GM23338 (cell line): ENCODE measurements at regions not wholly inside any gene's neighbourhood (a gene's known extent, or its start where the extent isn't known, plus 50 kb on each side); places are given as distances from the start of the nearest gene placed in this dataset.

ENCODE experiments used
- ATAC-seq: fragments of 200-7000 bp; cut with Tn5 transposase; 3 replicates; pipeline ENCODE4 v1.9.1; 2020
- DNase-seq: peaks from one replicate; pipeline ENCODE4 v3.0.0-alpha.2; 2015; ENCODE audit warnings: low spot score
- H2AFZ ChIP-seq: fragments of 200-600 bp; sonication (generic); 2 replicates; pipeline ENCODE4 v1.8.0; 2016; ENCODE audit warnings: antibody characterized with exemption, mild to moderate bottlenecking, moderate library complexity
- H3F3A ChIP-seq: fragments of 200-600 bp; sonication (generic); replicated peaks from 2 replicates; pipeline ENCODE4 v1.8.0; 2017; ENCODE audit warnings: antibody characterized with exemption, mixed run types, low read depth
- H3K27ac ChIP-seq: fragments of 200-600 bp; sonication (generic); 2 replicates; pipeline ENCODE4 v1.6.1; 2016; ENCODE audit warnings: low read depth
- H3K27me3 ChIP-seq: fragments of 200-600 bp; sonication (generic); 2 replicates; pipeline ENCODE4 v1.8.0; 2016; ENCODE audit warnings: mild to moderate bottlenecking, mixed run types, moderate library complexity; ENCODE audit not compliant: insufficient read depth
- H3K36me3 ChIP-seq: fragments of 200-600 bp; sonication (generic); 2 replicates; pipeline ENCODE4 v1.8.0; 2016; ENCODE audit warnings: mild to moderate bottlenecking; ENCODE audit not compliant: insufficient read depth
- H3K4me1 ChIP-seq: fragments of 200-600 bp; sonication (generic); 2 replicates; pipeline ENCODE4 v1.8.0; 2016; ENCODE audit warnings: mild to moderate bottlenecking, moderate library complexity; ENCODE audit not compliant: insufficient read depth
- H3K4me2 ChIP-seq: fragments of 200-600 bp; sonication (generic); 2 replicates; pipeline ENCODE4 v1.7.1; 2017; ENCODE audit warnings: mixed run types
- H3K4me3 ChIP-seq: fragments of 200-600 bp; sonication (generic); 2 replicates; pipeline ENCODE4 v1.6.1; 2016; ENCODE audit warnings: mixed run types
- H3K79me2 ChIP-seq: fragments of 200-600 bp; sonication (generic); replicated peaks from 2 replicates; pipeline ENCODE4 v1.8.0; 2017; ENCODE audit warnings: mild to moderate bottlenecking; ENCODE audit not compliant: insufficient read depth
- H3K9me2 ChIP-seq: fragments of 200-600 bp; sonication (generic); 2 replicates; pipeline ENCODE4 v1.8.0; 2017; ENCODE audit not compliant: insufficient read depth
- H4K20me1 ChIP-seq: fragments of 200-600 bp; sonication (generic); replicated peaks from 2 replicates; pipeline ENCODE4 v1.8.0; 2017; ENCODE audit warnings: mild to moderate bottlenecking; ENCODE audit not compliant: insufficient read depth
- H3K27ac Mint-ChIP-seq: 2 replicates; pipeline ENCODE4 v1.8.0; 2020; ENCODE audit warnings: inconsistent platforms, mild to moderate bottlenecking, moderate library complexity, mixed read lengths
- H3K27me3 Mint-ChIP-seq: 3 replicates; pipeline ENCODE4 v1.8.0; 2022; ENCODE audit warnings: low read depth, mild to moderate bottlenecking, moderate library complexity, mixed read lengths, inconsistent platforms; ENCODE audit not compliant: insufficient read depth, poor library complexity
- H3K36me3 Mint-ChIP-seq: 3 replicates; pipeline ENCODE4 v1.8.0; 2021; ENCODE audit warnings: low read depth, mild to moderate bottlenecking, inconsistent platforms, moderate library complexity, mixed read lengths
- H3K4me1 Mint-ChIP-seq: 3 replicates; pipeline ENCODE4 v1.8.0; 2020; ENCODE audit warnings: mild to moderate bottlenecking, inconsistent platforms, mixed read lengths
- H3K4me3 Mint-ChIP-seq: 3 replicates; pipeline ENCODE4 v1.8.0; 2021; ENCODE audit warnings: moderate library complexity, mild to moderate bottlenecking, inconsistent platforms, mixed read lengths
- H3K9me3 Mint-ChIP-seq: 3 replicates; pipeline ENCODE4 v1.8.0; 2020; ENCODE audit warnings: moderate library complexity, mild to moderate bottlenecking, inconsistent platforms, mixed read lengths
- CREB1 ChIP-seq: fragments of 250-450 bp; sonication (Bioruptor Pico); IDR thresholded peaks from 2 replicates; pipeline ENCODE4 v1.5.0; 2020; ENCODE audit warnings: low read depth, mild to moderate bottlenecking, moderate library complexity
- EZH2 ChIP-seq: fragments of 200-600 bp; sonication (generic); IDR thresholded peaks from one replicate; pipeline ENCODE4 v1.8.0; 2017; ENCODE audit warnings: antibody characterized with exemption, mild to moderate bottlenecking, low read depth; ENCODE audit not compliant: unreplicated experiment
- EZH2phosphoT487 ChIP-seq: fragments of 200-600 bp; sonication (generic); IDR thresholded peaks from one replicate; pipeline ENCODE4 v1.8.1; 2018; ENCODE audit warnings: antibody characterized with exemption; ENCODE audit not compliant: unreplicated experiment
- JUNB ChIP-seq: IDR thresholded peaks from one replicate; pipeline ENCODE4 v1.6.1; 2016; ENCODE audit warnings: antibody characterized with exemption; ENCODE audit not compliant: unreplicated experiment
- NANOG ChIP-seq: IDR thresholded peaks from 2 replicates; pipeline ENCODE4 v1.6.1; 2016; ENCODE audit warnings: antibody characterized with exemption, borderline replicate concordance
- POLR2AphosphoS5 ChIP-seq: IDR thresholded peaks from 2 replicates; pipeline ENCODE4 v1.6.1; 2016; ENCODE audit warnings: antibody characterized with exemption, low read depth
- STAT1 ChIP-seq: IDR thresholded peaks from one replicate; pipeline ENCODE4 v1.6.1; 2016; ENCODE audit warnings: antibody characterized with exemption; ENCODE audit not compliant: unreplicated experiment
- ZNF114 ChIP-seq: fragments of 250-450 bp; sonication (Bioruptor Pico); IDR thresholded peaks from 2 replicates; pipeline ENCODE4 v1.5.0; 2020; ENCODE audit warnings: mild to moderate bottlenecking, moderate library complexity
- ZNF331 ChIP-seq: fragments of 250-450 bp; sonication (Bioruptor Pico); IDR thresholded peaks from 2 replicates; pipeline ENCODE4 v1.5.0; 2020; ENCODE audit warnings: low read depth, mild to moderate bottlenecking, moderate library complexity
- TF ChIP-seq, protein P1 (sequence below), 2 experiments: fragments of 200-600 bp in 1 of 2; sonication (generic) in 1 of 2; conservative IDR thresholded peaks; 2 replicates each; pipeline versions ENCODE4 v1.5.1 to v1.6.1; 2016 to 2017; ENCODE audit warnings: antibody characterized with exemption in 2 of 2, low read depth in 2 of 2, mild to moderate bottlenecking in 2 of 2, moderate library complexity in 1 of 2
- TF ChIP-seq, protein P2 (sequence below): IDR thresholded peaks from one replicate; pipeline ENCODE4 v1.6.1; 2018; ENCODE audit warnings: antibody characterized with exemption; ENCODE audit not compliant: unreplicated experiment
- TF ChIP-seq, protein P3 (sequence below): fragments of 250-450 bp; sonication (Bioruptor Pico); IDR thresholded peaks from 2 replicates; pipeline ENCODE4 v1.5.0; 2020; ENCODE audit warnings: mild to moderate bottlenecking, moderate library complexity
- TF ChIP-seq, protein P4 (sequence below): IDR thresholded peaks from 2 replicates; pipeline ENCODE4 v1.6.1; 2016; ENCODE audit warnings: antibody characterized with exemption

DNA sequence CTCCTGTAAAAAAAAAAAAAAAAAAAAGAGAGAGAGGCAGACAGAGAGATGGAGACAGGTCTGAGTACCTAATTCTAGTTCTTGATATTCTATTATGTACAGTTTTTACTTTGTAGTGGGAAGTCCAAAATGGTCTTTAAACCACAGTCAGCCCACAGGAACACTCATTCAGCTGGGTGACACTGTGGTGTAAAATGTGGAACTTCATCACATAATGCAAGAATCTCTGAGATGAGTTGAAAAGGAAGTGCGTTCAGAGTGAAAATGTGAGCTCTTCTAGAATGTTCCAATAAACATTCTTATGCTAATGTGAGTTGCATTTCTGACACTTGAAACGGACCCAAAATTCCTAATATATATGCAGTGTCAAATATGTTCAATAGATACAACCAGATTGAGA, 972.1 kb downstream of the CDH11 start:
- H3F3A ChIP-seq, result no peaks in the 10 kb centered on the region

More for the DNA sequence above, 972.1 kb downstream of the CDH11 start:
- Histone ChIP-seq H3K27ac (no peak overlapping the region), H3K9me2 (no peaks in the 10 kb centered on the region; the same call in 1 of the 2 replicates), H3K79me2 (no peaks in the 10 kb centered on the region), H2AFZ (no peak overlapping the region), H3K27me3 (no peaks in the 10 kb centered on the region), H3K4me3 (no peak overlapping the region), H3K36me3 (no peaks in the 10 kb centered on the region), H3K4me2 (no peak overlapping the region), H4K20me1 (no peaks in the 10 kb centered on the region), H3K4me1 (no peaks in the 10 kb centered on the region; the same call in 1 of the 2 replicates)
- Mint-ChIP-seq H3K4me1 (peaks cover 9% of the 10 kb centered on the region; the same call in 2 of the 3 replicates), H3K4me3 (no peak overlapping the region), H3K36me3 (no peaks in the 10 kb centered on the region), H3K27me3 (no peaks in the 10 kb centered on the region), H3K27ac (no peak overlapping the region), H3K9me3 (no peaks in the 10 kb centered on the region)
- no peak for DNase-seq
- ATAC-seq, result no peak
- TF ChIP-seq CREB1 (no peak), EZH2phosphoT487 (no peak), POLR2AphosphoS5 (no peak), JUNB (no peak), ZNF331 (CRISPR knock-in tag) (no peak), ZNF114 (CRISPR knock-in tag) (no peak), EZH2 (no peak), NANOG (no peak), STAT1 (no peak)
- TF ChIP-seq, protein P1, sequence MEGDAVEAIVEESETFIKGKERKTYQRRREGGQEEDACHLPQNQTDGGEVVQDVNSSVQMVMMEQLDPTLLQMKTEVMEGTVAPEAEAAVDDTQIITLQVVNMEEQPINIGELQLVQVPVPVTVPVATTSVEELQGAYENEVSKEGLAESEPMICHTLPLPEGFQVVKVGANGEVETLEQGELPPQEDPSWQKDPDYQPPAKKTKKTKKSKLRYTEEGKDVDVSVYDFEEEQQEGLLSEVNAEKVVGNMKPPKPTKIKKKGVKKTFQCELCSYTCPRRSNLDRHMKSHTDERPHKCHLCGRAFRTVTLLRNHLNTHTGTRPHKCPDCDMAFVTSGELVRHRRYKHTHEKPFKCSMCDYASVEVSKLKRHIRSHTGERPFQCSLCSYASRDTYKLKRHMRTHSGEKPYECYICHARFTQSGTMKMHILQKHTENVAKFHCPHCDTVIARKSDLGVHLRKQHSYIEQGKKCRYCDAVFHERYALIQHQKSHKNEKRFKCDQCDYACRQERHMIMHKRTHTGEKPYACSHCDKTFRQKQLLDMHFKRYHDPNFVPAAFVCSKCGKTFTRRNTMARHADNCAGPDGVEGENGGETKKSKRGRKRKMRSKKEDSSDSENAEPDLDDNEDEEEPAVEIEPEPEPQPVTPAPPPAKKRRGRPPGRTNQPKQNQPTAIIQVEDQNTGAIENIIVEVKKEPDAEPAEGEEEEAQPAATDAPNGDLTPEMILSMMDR (conservative IDR thresholded peaks at IDR 0.05; ENCODE audit: low read depth in 2 of 2), result no peak
- TF ChIP-seq, protein P2, sequence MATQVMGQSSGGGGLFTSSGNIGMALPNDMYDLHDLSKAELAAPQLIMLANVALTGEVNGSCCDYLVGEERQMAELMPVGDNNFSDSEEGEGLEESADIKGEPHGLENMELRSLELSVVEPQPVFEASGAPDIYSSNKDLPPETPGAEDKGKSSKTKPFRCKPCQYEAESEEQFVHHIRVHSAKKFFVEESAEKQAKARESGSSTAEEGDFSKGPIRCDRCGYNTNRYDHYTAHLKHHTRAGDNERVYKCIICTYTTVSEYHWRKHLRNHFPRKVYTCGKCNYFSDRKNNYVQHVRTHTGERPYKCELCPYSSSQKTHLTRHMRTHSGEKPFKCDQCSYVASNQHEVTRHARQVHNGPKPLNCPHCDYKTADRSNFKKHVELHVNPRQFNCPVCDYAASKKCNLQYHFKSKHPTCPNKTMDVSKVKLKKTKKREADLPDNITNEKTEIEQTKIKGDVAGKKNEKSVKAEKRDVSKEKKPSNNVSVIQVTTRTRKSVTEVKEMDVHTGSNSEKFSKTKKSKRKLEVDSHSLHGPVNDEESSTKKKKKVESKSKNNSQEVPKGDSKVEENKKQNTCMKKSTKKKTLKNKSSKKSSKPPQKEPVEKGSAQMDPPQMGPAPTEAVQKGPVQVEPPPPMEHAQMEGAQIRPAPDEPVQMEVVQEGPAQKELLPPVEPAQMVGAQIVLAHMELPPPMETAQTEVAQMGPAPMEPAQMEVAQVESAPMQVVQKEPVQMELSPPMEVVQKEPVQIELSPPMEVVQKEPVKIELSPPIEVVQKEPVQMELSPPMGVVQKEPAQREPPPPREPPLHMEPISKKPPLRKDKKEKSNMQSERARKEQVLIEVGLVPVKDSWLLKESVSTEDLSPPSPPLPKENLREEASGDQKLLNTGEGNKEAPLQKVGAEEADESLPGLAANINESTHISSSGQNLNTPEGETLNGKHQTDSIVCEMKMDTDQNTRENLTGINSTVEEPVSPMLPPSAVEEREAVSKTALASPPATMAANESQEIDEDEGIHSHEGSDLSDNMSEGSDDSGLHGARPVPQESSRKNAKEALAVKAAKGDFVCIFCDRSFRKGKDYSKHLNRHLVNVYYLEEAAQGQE, result no peak
- TF ChIP-seq, protein P3, sequence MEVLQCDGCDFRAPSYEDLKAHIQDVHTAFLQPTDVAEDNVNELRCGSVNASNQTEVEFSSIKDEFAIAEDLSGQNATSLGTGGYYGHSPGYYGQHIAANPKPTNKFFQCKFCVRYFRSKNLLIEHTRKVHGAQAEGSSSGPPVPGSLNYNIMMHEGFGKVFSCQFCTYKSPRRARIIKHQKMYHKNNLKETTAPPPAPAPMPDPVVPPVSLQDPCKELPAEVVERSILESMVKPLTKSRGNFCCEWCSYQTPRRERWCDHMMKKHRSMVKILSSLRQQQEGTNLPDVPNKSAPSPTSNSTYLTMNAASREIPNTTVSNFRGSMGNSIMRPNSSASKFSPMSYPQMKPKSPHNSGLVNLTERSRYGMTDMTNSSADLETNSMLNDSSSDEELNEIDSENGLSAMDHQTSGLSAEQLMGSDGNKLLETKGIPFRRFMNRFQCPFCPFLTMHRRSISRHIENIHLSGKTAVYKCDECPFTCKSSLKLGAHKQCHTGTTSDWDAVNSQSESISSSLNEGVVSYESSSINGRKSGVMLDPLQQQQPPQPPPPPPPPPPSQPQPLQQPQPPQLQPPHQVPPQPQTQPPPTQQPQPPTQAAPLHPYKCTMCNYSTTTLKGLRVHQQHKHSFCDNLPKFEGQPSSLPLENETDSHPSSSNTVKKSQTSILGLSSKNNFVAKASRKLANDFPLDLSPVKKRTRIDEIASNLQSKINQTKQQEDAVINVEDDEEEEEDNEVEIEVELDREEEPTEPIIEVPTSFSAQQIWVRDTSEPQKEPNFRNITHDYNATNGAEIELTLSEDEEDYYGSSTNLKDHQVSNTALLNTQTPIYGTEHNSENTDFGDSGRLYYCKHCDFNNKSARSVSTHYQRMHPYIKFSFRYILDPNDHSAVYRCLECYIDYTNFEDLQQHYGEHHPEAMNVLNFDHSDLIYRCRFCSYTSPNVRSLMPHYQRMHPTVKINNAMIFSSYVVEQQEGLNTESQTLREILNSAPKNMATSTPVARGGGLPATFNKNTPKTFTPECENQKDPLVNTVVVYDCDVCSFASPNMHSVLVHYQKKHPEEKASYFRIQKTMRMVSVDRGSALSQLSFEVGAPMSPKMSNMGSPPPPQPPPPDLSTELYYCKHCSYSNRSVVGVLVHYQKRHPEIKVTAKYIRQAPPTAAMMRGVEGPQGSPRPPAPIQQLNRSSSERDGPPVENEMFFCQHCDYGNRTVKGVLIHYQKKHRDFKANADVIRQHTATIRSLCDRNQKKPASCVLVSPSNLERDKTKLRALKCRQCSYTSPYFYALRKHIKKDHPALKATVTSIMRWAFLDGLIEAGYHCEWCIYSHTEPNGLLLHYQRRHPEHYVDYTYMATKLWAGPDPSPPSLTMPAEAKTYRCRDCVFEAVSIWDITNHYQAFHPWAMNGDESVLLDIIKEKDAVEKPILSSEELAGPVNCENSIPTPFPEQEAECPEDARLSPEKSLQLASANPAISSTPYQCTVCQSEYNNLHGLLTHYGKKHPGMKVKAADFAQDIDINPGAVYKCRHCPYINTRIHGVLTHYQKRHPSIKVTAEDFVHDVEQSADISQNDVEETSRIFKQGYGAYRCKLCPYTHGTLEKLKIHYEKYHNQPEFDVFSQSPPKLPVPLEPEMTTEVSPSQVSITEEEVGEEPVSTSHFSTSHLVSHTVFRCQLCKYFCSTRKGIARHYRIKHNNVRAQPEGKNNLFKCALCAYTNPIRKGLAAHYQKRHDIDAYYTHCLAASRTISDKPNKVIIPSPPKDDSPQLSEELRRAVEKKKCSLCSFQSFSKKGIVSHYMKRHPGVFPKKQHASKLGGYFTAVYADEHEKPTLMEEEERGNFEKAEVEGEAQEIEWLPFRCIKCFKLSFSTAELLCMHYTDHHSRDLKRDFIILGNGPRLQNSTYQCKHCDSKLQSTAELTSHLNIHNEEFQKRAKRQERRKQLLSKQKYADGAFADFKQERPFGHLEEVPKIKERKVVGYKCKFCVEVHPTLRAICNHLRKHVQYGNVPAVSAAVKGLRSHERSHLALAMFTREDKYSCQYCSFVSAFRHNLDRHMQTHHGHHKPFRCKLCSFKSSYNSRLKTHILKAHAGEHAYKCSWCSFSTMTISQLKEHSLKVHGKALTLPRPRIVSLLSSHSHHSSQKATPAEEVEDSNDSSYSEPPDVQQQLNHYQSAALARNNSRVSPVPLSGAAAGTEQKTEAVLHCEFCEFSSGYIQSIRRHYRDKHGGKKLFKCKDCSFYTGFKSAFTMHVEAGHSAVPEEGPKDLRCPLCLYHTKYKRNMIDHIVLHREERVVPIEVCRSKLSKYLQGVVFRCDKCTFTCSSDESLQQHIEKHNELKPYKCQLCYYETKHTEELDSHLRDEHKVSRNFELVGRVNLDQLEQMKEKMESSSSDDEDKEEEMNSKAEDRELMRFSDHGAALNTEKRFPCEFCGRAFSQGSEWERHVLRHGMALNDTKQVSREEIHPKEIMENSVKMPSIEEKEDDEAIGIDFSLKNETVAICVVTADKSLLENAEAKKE (CRISPR knock-in tag), result no peak
- TF ChIP-seq, protein P4, sequence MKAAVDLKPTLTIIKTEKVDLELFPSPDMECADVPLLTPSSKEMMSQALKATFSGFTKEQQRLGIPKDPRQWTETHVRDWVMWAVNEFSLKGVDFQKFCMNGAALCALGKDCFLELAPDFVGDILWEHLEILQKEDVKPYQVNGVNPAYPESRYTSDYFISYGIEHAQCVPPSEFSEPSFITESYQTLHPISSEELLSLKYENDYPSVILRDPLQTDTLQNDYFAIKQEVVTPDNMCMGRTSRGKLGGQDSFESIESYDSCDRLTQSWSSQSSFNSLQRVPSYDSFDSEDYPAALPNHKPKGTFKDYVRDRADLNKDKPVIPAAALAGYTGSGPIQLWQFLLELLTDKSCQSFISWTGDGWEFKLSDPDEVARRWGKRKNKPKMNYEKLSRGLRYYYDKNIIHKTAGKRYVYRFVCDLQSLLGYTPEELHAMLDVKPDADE, result no peak
